K562 (cell line): ENCODE measurements at regions not wholly inside any gene's neighbourhood (a gene's known extent, or its start where the extent isn't known, plus 50 kb on each side); places are given as distances from the start of the nearest gene placed in this dataset.

Source experiments
- BHLHE40 ChIP-seq: IDR thresholded peaks from 2 replicates; pipeline ENCODE4 v1.6.1; 2011; ENCODE audit warnings: low read length, improper control_type of control experiment
- CHD2 ChIP-seq: IDR thresholded peaks from 2 replicates; pipeline ENCODE4 v1.6.1; 2011; ENCODE audit warnings: low read depth, low read length
- CTCF ChIP-seq, 3 experiments: IDR thresholded peaks in 2 of 3; conservative IDR thresholded peaks in 1 of 3; 2 replicates each; pipeline ENCODE4 v1.5.1; 2011 to 2012; ENCODE audit warnings: low read length in 3 of 3, mild to moderate bottlenecking in 3 of 3, control low read depth in 2 of 3, improper control_type of control experiment in 1 of 3, inconsistent platforms in 1 of 3, low read depth in 1 of 3, mixed read lengths in 1 of 3, moderate library complexity in 1 of 3; ENCODE audit not compliant: insufficient read depth in 2 of 3
- DACH1 ChIP-seq: fragments of 450-650 bp; IDR thresholded peaks from 2 replicates; pipeline ENCODE4 v1.6.1; 2018; ENCODE audit not compliant: partially characterized antibody
- GABPB1 ChIP-seq: sonication (generic); formaldehyde crosslinking; IDR thresholded peaks from 2 replicates; pipeline ENCODE4 v1.8.0; 2022; ENCODE audit warnings: mild to moderate bottlenecking, missing genetic modification reagents
- IRF2 ChIP-seq: sonication (generic); formaldehyde crosslinking; IDR thresholded peaks from 2 replicates; pipeline ENCODE4 v1.8.1; 2022; ENCODE audit warnings: mild to moderate bottlenecking, missing genetic modification reagents
- TEAD4 ChIP-seq, 2 experiments: sonication (generic) in 1 of 2; formaldehyde crosslinking in 1 of 2; IDR thresholded peaks; 2 replicates each; pipeline versions ENCODE4 v1.6.1 to v1.8.0; 2012 to 2022; ENCODE audit warnings: borderline replicate concordance in 1 of 2, inconsistent platforms in 1 of 2, low read length in 1 of 2, mild to moderate bottlenecking in 1 of 2, missing genetic modification reagents in 1 of 2
- ZFP30 ChIP-seq: fragments of 250-450 bp; sonication (Bioruptor Pico); IDR thresholded peaks from 2 replicates; pipeline ENCODE4 v1.8.0; 2022; ENCODE audit warnings: moderate library complexity, mild to moderate bottlenecking, inconsistent platforms, borderline replicate concordance
- ZFX ChIP-seq: sonication (generic); formaldehyde crosslinking; IDR thresholded peaks from 2 replicates; pipeline ENCODE4 v1.8.0; 2022; ENCODE audit warnings: mild to moderate bottlenecking, missing genetic modification reagents, moderate library complexity
- TF ChIP-seq, protein P1 (sequence below): sonication (generic); formaldehyde crosslinking; IDR thresholded peaks from 2 replicates; pipeline ENCODE4 v1.8.0; 2022; ENCODE audit warnings: mild to moderate bottlenecking, missing genetic modification reagents

GRCh38 chr1:199834711-199835110 lies 192.8 kb upstream of the NR5A2 start:
- no peak for TF ChIP-seq CTCF (IDR thresholded peaks at IDR 0.05 in 2 of 3, conservative IDR thresholded peaks at IDR 0.05 in 1 of 3; ENCODE audit: insufficient read depth in 2 of 3, low read depth in 1 of 3, low read length in 3 of 3)
- TF ChIP-seq, protein P1, sequence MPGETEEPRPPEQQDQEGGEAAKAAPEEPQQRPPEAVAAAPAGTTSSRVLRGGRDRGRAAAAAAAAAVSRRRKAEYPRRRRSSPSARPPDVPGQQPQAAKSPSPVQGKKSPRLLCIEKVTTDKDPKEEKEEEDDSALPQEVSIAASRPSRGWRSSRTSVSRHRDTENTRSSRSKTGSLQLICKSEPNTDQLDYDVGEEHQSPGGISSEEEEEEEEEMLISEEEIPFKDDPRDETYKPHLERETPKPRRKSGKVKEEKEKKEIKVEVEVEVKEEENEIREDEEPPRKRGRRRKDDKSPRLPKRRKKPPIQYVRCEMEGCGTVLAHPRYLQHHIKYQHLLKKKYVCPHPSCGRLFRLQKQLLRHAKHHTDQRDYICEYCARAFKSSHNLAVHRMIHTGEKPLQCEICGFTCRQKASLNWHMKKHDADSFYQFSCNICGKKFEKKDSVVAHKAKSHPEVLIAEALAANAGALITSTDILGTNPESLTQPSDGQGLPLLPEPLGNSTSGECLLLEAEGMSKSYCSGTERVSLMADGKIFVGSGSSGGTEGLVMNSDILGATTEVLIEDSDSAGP (CRISPR knock-in tag): no peak
- no peak for TF ChIP-seq CHD2
- no peak for TF ChIP-seq ZFX (CRISPR knock-in tag)
- no peak for TF ChIP-seq DACH1
- TF ChIP-seq BHLHE40: no peak
- TF ChIP-seq ZFP30 (CRISPR knock-in tag): no peak
- TF ChIP-seq TEAD4 (IDR thresholded peaks at IDR 0.05; ENCODE audit: low read length): no peak
- TF ChIP-seq TEAD4 (CRISPR knock-in tag; IDR thresholded peaks at IDR 0.05; ENCODE audit: borderline replicate concordance): no peak
- no peak for TF ChIP-seq GABPB1 (CRISPR knock-in tag)
- TF ChIP-seq IRF2 (CRISPR knock-in tag): no peak
